Neural progenitor cell (in vitro differentiated cells): ENCODE measurements at regions not wholly inside any gene's neighbourhood (a gene's known extent, or its start where the extent isn't known, plus 50 kb on each side); places are given as distances from the start of the nearest gene placed in this dataset.

ENCODE experiments used
- CTCF ChIP-seq: fragments of 200-600 bp; sonication (generic); IDR thresholded peaks from 2 replicates; pipeline ENCODE4 v1.5.1; 2017; ENCODE audit warnings: antibody characterized with exemption, mild to moderate bottlenecking
- EZH2 ChIP-seq: fragments of 200-600 bp; sonication (generic); IDR thresholded peaks from 2 replicates; pipeline ENCODE4 v1.6.1; 2017; ENCODE audit warnings: antibody characterized with exemption, mild to moderate bottlenecking, moderate library complexity
- EZH2phosphoT487 ChIP-seq: fragments of 200-600 bp; sonication (generic); IDR thresholded peaks from 2 replicates; pipeline ENCODE4 v1.6.1; 2017; ENCODE audit warnings: antibody characterized with exemption

GRCh38 chr15:69797615-69798014, 300.1 kb downstream of the TLE3 start:
- TF ChIP-seq CTCF (no peak), EZH2 (no peak), EZH2phosphoT487 (no peak)
